IPS DF 4.7 (cell line): ENCODE measurements at regions not wholly inside any gene's neighbourhood (a gene's known extent, or its start where the extent isn't known, plus 50 kb on each side); places are given as distances from the start of the nearest gene placed in this dataset.
"Not testable (repeated sequence)": the region's sequence is repeated elsewhere in the genome, so short reads cannot be mapped to it uniquely, and the experiment has no call there.

ENCODE experiments used
- DNase-seq: peaks from one replicate; pipeline ENCODE4 v3.0.0-alpha.2; 2013; ENCODE audit warnings: low spot score; ENCODE audit errors: extremely low read depth

- no peak for DNase-seq
These were observed 127.1 kb upstream of the GLRA1 start for GRCh38 chr5:152051499-152052454.

- DNase-seq = no peak
These were observed 121.7 kb upstream of the GLRA1 start for GRCh38 chr5:152046361-152046760.

- not testable (repeated sequence) for DNase-seq
These were observed 114.2 kb upstream of the GLRA1 start for GRCh38 chr5:152038856-152039255.

- not testable (repeated sequence) for DNase-seq
These were observed 101.8 kb upstream of the GLRA1 start for GRCh38 chr5:152026328-152027024.

- DNase-seq = no peak
These were observed 91.8 kb upstream of the GLRA1 start for GRCh38 chr5:152016421-152016820.

- DNase-seq = no peak
These were observed 83.1 kb upstream of the GLRA1 start for GRCh38 chr5:152007653-152008335.

- DNase-seq = no peak
These were observed 79.4 kb upstream of the GLRA1 start for GRCh38 chr5:152004095-152004494.
